Panc1 (cell line): ENCODE measurements at regions not wholly inside any gene's neighbourhood (a gene's known extent, or its start where the extent isn't known, plus 50 kb on each side); places are given as distances from the start of the nearest gene placed in this dataset.

Source experiments
- POLR2AphosphoS5 ChIP-seq: IDR thresholded peaks from 2 replicates; pipeline ENCODE4 v1.6.1; 2012; ENCODE audit warnings: mild to moderate bottlenecking, low read depth, low read length, moderate library complexity
- TF ChIP-seq, protein P1 (sequence below): fragments of 450-650 bp; IDR thresholded peaks from 2 replicates; pipeline ENCODE4 v1.5.1; 2017; ENCODE audit warnings: mild to moderate bottlenecking

DNA sequence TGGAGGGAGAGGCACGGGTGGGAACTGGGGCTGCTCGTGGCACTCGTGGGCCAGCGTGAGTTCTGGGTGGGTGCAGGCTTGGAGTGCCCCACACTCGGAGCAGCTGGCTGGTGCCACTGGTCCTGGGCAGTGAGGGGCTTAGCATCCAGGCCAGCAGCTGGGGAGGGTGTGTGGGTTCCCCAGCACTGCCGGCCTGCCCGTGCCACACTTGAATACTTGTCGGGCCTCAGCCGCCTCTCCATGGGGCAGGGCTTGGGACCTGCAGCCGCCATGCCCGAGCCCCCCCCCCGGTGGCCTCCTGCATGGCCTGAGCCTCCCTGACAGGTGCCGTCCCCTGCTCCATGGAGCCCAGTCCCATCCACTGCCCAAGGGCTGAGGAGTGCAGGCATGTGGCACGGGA, 207.2 kb downstream of the CD109 start:
- TF ChIP-seq, protein P1, sequence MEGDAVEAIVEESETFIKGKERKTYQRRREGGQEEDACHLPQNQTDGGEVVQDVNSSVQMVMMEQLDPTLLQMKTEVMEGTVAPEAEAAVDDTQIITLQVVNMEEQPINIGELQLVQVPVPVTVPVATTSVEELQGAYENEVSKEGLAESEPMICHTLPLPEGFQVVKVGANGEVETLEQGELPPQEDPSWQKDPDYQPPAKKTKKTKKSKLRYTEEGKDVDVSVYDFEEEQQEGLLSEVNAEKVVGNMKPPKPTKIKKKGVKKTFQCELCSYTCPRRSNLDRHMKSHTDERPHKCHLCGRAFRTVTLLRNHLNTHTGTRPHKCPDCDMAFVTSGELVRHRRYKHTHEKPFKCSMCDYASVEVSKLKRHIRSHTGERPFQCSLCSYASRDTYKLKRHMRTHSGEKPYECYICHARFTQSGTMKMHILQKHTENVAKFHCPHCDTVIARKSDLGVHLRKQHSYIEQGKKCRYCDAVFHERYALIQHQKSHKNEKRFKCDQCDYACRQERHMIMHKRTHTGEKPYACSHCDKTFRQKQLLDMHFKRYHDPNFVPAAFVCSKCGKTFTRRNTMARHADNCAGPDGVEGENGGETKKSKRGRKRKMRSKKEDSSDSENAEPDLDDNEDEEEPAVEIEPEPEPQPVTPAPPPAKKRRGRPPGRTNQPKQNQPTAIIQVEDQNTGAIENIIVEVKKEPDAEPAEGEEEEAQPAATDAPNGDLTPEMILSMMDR = no peak
- no peak for TF ChIP-seq POLR2AphosphoS5
